NT2/D1 (cell line): ENCODE measurements at regions not wholly inside any gene's neighbourhood (a gene's known extent, or its start where the extent isn't known, plus 50 kb on each side); places are given as distances from the start of the nearest gene placed in this dataset.

Experiments used
- SUZ12 ChIP-seq: IDR thresholded peaks from 2 replicates; pipeline ENCODE4 v1.6.1; 2011; ENCODE audit not compliant: insufficient read length, insufficient read depth; ENCODE audit errors: extremely low read depth
- YY1 ChIP-seq: IDR thresholded peaks from 2 replicates; pipeline ENCODE4 v1.6.1; 2011; ENCODE audit not compliant: insufficient read length, insufficient read depth
- ZNF274 ChIP-seq: IDR thresholded peaks from 2 replicates; pipeline ENCODE4 v1.6.1; 2011; ENCODE audit warnings: mild to moderate bottlenecking, low read depth, low read length

- TF ChIP-seq ZNF274 = no peak
- no peak for TF ChIP-seq YY1
- no peak for TF ChIP-seq SUZ12
Observed at GRCh38 chr22:27226666-27227065, 569.3 kb downstream of the MIAT start.
